GM12874 (cell line): ENCODE measurements at regions not wholly inside any gene's neighbourhood (a gene's known extent, or its start where the extent isn't known, plus 50 kb on each side); places are given as distances from the start of the nearest gene placed in this dataset.

ENCODE experiments used
- CTCF ChIP-seq: IDR thresholded peaks from 2 replicates; pipeline ENCODE4 v1.5.1; 2011; ENCODE audit warnings: low read depth, mild to moderate bottlenecking, control low read depth, low read length, moderate library complexity; ENCODE audit not compliant: insufficient read depth

- no peak for TF ChIP-seq CTCF
Observed at GRCh38 chr12:124497039-124497438, 70.4 kb downstream of the NCOR2 start.

GRCh38 chr12:124496584-124496983 lies 70.8 kb downstream of the NCOR2 start:
- TF ChIP-seq CTCF: no peak

- TF ChIP-seq CTCF: no peak
Observed at GRCh38 chr12:124495194-124495983, 72.0 kb downstream of the NCOR2 start.

- TF ChIP-seq CTCF: no peak
Observed at GRCh38 chr12:124494751-124495129, 72.7 kb downstream of the NCOR2 start.

- no peak for TF ChIP-seq CTCF
Observed at GRCh38 chr12:124493809-124494750, 73.3 kb downstream of the NCOR2 start.

- no peak for TF ChIP-seq CTCF
Observed at GRCh38 chr12:124492879-124493808, 74.3 kb downstream of the NCOR2 start.
